ENCODE measurements at regions not wholly inside any gene's neighbourhood (a gene's known extent, or its start where the extent isn't known, plus 50 kb on each side); places are given as distances from the start of the nearest gene placed in this dataset.

GRCh38 chr11:116390963-116391362 is 381.8 kb downstream of the BUD13 start:
- Histone ChIP-seq H3K36me3 (ENCODE audit: low read depth, missing control alignments) (no peaks in the 10 kb centered on the region), H3K27me3 (no peaks in the 10 kb centered on the region), H3K4me1 (no peaks in the 10 kb centered on the region), H3K9me3 (no peaks in the 10 kb centered on the region), H3K27ac (no peak overlapping the region), H3K4me3 (no peak overlapping the region)
- WGBS, 2 donors = 71 to 88% methylated on average over 3 of the region's 3 CpGs
- DNase-seq = no peak
- TF ChIP-seq CTCF (IDR thresholded peaks at IDR 0.05) = no peak
- TF ChIP-seq POLR2A (IDR thresholded peaks at IDR 0.05) = no peak
- intact Hi-C loops (cut with DNase I; ENCODE audit: low total_unique reads) = no loop called here

- Histone ChIP-seq H3K36me3 (ENCODE audit: low read depth, missing control alignments) (no peaks in the 10 kb centered on the region), H3K9me3 (no peaks in the 10 kb centered on the region), H3K4me3 (no peak overlapping the region), H3K27ac (no peak overlapping the region), H3K27me3 (no peaks in the 10 kb centered on the region), H3K4me1 (no peaks in the 10 kb centered on the region)
- intact Hi-C loops (cut with DNase I; ENCODE audit: low total_unique reads) = no loop called here
- 83 to 92% methylated on average over 1 of the region's 1 CpG for WGBS, 2 donors
- no peak for TF ChIP-seq POLR2A (IDR thresholded peaks at IDR 0.05)
- TF ChIP-seq CTCF (IDR thresholded peaks at IDR 0.05) = no peak
- no peak for DNase-seq
These were observed 384.6 kb downstream of the BUD13 start for GRCh38 chr11:116388146-116388545.

GRCh38 chr11:116387641-116388040 is 385.1 kb downstream of the BUD13 start:
- 56 to 58% methylated on average over 2 of the region's 2 CpGs for WGBS, 2 donors
- H3K4me1 ChIP-seq = no peaks in the 10 kb centered on the region
- H3K27me3 ChIP-seq = no peaks in the 10 kb centered on the region
- no peaks in the 10 kb centered on the region for H3K9me3 ChIP-seq
- intact Hi-C loops (cut with DNase I; ENCODE audit: low total_unique reads) = no loop called here
- no peak overlapping the region for H3K4me3 ChIP-seq
- TF ChIP-seq POLR2A (IDR thresholded peaks at IDR 0.05) (no peak), CTCF (IDR thresholded peaks at IDR 0.05) (no peak)
- no peaks in the 10 kb centered on the region for H3K36me3 ChIP-seq (ENCODE audit: low read depth, missing control alignments)
- H3K27ac ChIP-seq = no peak overlapping the region
- no peak for DNase-seq

GRCh38 chr11:116386118-116386699 is 386.6 kb downstream of the BUD13 start:
- H3K4me3 ChIP-seq = no peak overlapping the region
- intact Hi-C loops (cut with DNase I; ENCODE audit: low total_unique reads) = no loop called here
- no peak for DNase-seq
- no peaks in the 10 kb centered on the region for H3K27me3 ChIP-seq
- no peak overlapping the region for H3K27ac ChIP-seq
- 93 to 96% methylated on average over 9 of the region's 9 CpGs for WGBS, 2 donors
- no peak for TF ChIP-seq POLR2A (IDR thresholded peaks at IDR 0.05)
- TF ChIP-seq CTCF (IDR thresholded peaks at IDR 0.05) = no peak
- no peaks in the 10 kb centered on the region for H3K4me1 ChIP-seq
- no peaks in the 10 kb centered on the region for H3K36me3 ChIP-seq (ENCODE audit: low read depth, missing control alignments)
- H3K9me3 ChIP-seq = no peaks in the 10 kb centered on the region

GRCh38 chr11:116384876-116385275 is 387.9 kb downstream of the BUD13 start:
- TF ChIP-seq CTCF (IDR thresholded peaks at IDR 0.05) = no peak
- no peak for TF ChIP-seq POLR2A (IDR thresholded peaks at IDR 0.05)
- intact Hi-C loops (cut with DNase I; ENCODE audit: low total_unique reads) = no loop called here
- Histone ChIP-seq H3K4me3 (no peak overlapping the region), H3K27me3 (no peaks in the 10 kb centered on the region), H3K27ac (no peak overlapping the region), H3K4me1 (no peaks in the 10 kb centered on the region), H3K36me3 (ENCODE audit: low read depth, missing control alignments) (no peaks in the 10 kb centered on the region), H3K9me3 (no peaks in the 10 kb centered on the region)
- 89% methylated on average over 4 of the region's 4 CpGs for WGBS, 2 donors
- no peak for DNase-seq
